GM06990 (cell line): ENCODE measurements at regions not wholly inside any gene's neighbourhood (a gene's known extent, or its start where the extent isn't known, plus 50 kb on each side); places are given as distances from the start of the nearest gene placed in this dataset.

ENCODE experiments used
- DNase-seq: peaks from one replicate; pipeline ENCODE4 v3.0.0-alpha.2; 2011; ENCODE audit not compliant: insufficient read length; ENCODE audit errors: extremely low read depth
- H3K27me3 ChIP-seq: replicated peaks from 2 replicates; pipeline ENCODE4 v1.6.0; 2011; ENCODE audit warnings: low read length; ENCODE audit not compliant: control insufficient read depth, insufficient read depth
- H3K36me3 ChIP-seq: 2 replicates; pipeline ENCODE4 v1.5.1; 2011; ENCODE audit warnings: low read length; ENCODE audit not compliant: control insufficient read depth, insufficient read depth
- H3K4me3 ChIP-seq: replicated peaks from 2 replicates; pipeline ENCODE4 v1.5.1; 2011; ENCODE audit warnings: low read depth, mild to moderate bottlenecking, control low read depth, low read length
- CTCF ChIP-seq: IDR thresholded peaks from 2 replicates; pipeline ENCODE4 v1.5.1; 2011; ENCODE audit warnings: low read length, control low read depth, mild to moderate bottlenecking, inconsistent platforms; ENCODE audit not compliant: insufficient read depth, poor library complexity, severe bottlenecking

GRCh38 chr3:166897811-166898210 lies 482.3 kb downstream of the ZBBX start:
- no peak for TF ChIP-seq CTCF
- Histone ChIP-seq H3K36me3 (no peaks in the 10 kb centered on the region), H3K27me3 (no peaks in the 10 kb centered on the region), H3K4me3 (no peak overlapping the region)
- DNase-seq, result no peak

GRCh38 chr3:166889241-166889640 lies 490.9 kb downstream of the ZBBX start:
- TF ChIP-seq CTCF, result no peak
- no peak for DNase-seq
- no peak overlapping the region for H3K4me3 ChIP-seq
- no peaks in the 10 kb centered on the region for H3K27me3 ChIP-seq
- H3K36me3 ChIP-seq, result no peaks in the 10 kb centered on the region

GRCh38 chr3:166879661-166880060 lies 500.4 kb downstream of the ZBBX start:
- Histone ChIP-seq H3K27me3 (no peaks in the 10 kb centered on the region), H3K4me3 (no peak overlapping the region), H3K36me3 (no peaks in the 10 kb centered on the region)
- TF ChIP-seq CTCF, result no peak
- no peak for DNase-seq

- no peak for DNase-seq
- Histone ChIP-seq H3K36me3 (no peaks in the 10 kb centered on the region), H3K27me3 (no peaks in the 10 kb centered on the region), H3K4me3 (no peak overlapping the region)
- no peak for TF ChIP-seq CTCF
These were observed 502.1 kb downstream of the ZBBX start for GRCh38 chr3:166877971-166878370.

GRCh38 chr3:166864473-166865467 lies 515.3 kb downstream of the ZBBX start:
- DNase-seq, result no peak
- Histone ChIP-seq H3K27me3 (no peaks in the 10 kb centered on the region), H3K36me3 (no peaks in the 10 kb centered on the region), H3K4me3 (no peak overlapping the region)
- TF ChIP-seq CTCF, result no peak

GRCh38 chr3:166860217-166860616 lies 519.9 kb downstream of the ZBBX start:
- Histone ChIP-seq H3K4me3 (no peak overlapping the region), H3K27me3 (no peaks in the 10 kb centered on the region), H3K36me3 (no peaks in the 10 kb centered on the region)
- TF ChIP-seq CTCF, result no peak
- no peak for DNase-seq
